ENCODE measurements at regions not wholly inside any gene's neighbourhood (a gene's known extent, or its start where the extent isn't known, plus 50 kb on each side); places are given as distances from the start of the nearest gene placed in this dataset.
"Not testable (repeated sequence)": the region's sequence is repeated elsewhere in the genome, so short reads cannot be mapped to it uniquely, and the experiment has no call there.

GRCh38 chr12:47470349-47470748, 235.5 kb downstream of the RPAP3 start:
- TF ChIP-seq EP300, CTCF, POLR2A (IDR thresholded peaks at IDR 0.05): not testable (repeated sequence)

Measured in suprapubic skin (tissue), 3 donors.